Esophagus squamous epithelium (tissue), 5 donors: ENCODE measurements at regions not wholly inside any gene's neighbourhood (a gene's known extent, or its start where the extent isn't known, plus 50 kb on each side); places are given as distances from the start of the nearest gene placed in this dataset.

ENCODE experiments used
- DNase-seq: peaks from one replicate; lab custom pipeline; 2025; lab: John Stamatoyannopoulos, UW
- H3K27ac ChIP-seq, 4 donors: fragments of 200-600 bp; sonication (generic); one replicate each; pipeline ENCODE4 v1.5.1; 2016 to 2019; ENCODE audit warnings: mild to moderate bottlenecking in 1 of 4
- H3K27me3 ChIP-seq, 4 donors: fragments of 200-600 bp; sonication (generic); 1 replicate in 3 of 4; 2 replicates in 1 of 4; pipeline versions ENCODE4 v1.5.1 to v1.6.0; 2017 to 2021; ENCODE audit warnings: antibody characterized with exemption in 1 of 4
- H3K36me3 ChIP-seq, 3 donors: fragments of 200-600 bp; sonication (generic); one replicate each; pipeline ENCODE4 v1.5.1; 2016 to 2019
- H3K4me1 ChIP-seq, 3 donors: fragments of 200-600 bp; sonication (generic); one replicate each; pipeline ENCODE4 v1.5.1; 2017 to 2019
- H3K4me3 ChIP-seq, 4 donors: fragments of 200-600 bp; sonication (generic); 1 replicate in 3 of 4; 2 replicates in 1 of 4; pipeline ENCODE4 v1.5.1; 2016 to 2019; ENCODE audit warnings: mild to moderate bottlenecking in 2 of 4, moderate library complexity in 1 of 4
- H3K9me3 ChIP-seq, 3 donors: fragments of 200-600 bp; sonication (generic); one replicate each; pipeline ENCODE4 v1.5.1; 2016 to 2019
- CTCF ChIP-seq, 6 experiments: fragments of 450-650 bp in 4 of 6; fragments of 200-600 bp in 2 of 6; sonication (generic) in 2 of 6; IDR thresholded peaks; one replicate each; pipeline ENCODE4 v1.5.1; 2016 to 2019; ENCODE audit warnings: antibody characterized with exemption in 6 of 6, mild to moderate bottlenecking in 4 of 6, moderate library complexity in 4 of 6
- POLR2A ChIP-seq, 4 donors: fragments of 450-650 bp; IDR thresholded peaks; one replicate each; pipeline ENCODE4 v1.6.1; 2017; ENCODE audit warnings: antibody characterized with exemption in 4 of 4, mild to moderate bottlenecking in 4 of 4, moderate library complexity in 3 of 4
- WGBS, 2 donors: methylation state at CpG; one replicate each; pipeline ENCODE4 v1.1.5; 2018; 5-methylcytosine and 5-hydroxymethylcytosine counted together
- intact Hi-C: fragments of 100-400 bp; cut with DNase I; formaldehyde crosslinking; loops from one replicate; pipeline ENCODE4 v1.15.0; 2022
- donor health status: DM: yes; HTN: yes; CAD: no.

DNA sequence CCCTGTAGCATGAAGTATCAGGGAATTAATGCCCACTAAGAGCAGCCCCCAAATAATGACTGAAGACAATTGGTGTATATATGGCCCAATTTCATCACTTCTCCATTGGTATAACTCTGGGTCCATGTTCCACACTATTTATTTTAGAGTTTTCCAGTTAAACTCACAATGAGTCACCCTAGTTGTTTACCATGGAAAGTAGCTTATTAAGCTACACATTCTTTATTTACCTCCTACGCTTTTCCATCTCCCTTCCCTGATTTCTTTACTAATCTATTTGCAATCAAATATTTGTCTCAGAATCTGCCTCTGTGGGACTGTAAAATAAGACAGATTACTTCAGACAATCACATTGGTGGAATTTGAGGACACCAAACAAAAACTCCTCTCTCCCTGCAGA lies 655.6 kb downstream of the SORCS1 start:
- intact Hi-C loops: no loop called here
- Histone ChIP-seq H3K27ac (no peak overlapping the region), H3K36me3 (no peaks in the 10 kb centered on the region), H3K4me1 (no peaks in the 10 kb centered on the region), H3K4me3 (no peak overlapping the region), H3K27me3 (no peaks in the 10 kb centered on the region), H3K9me3 (no peaks in the 10 kb centered on the region)
- TF ChIP-seq POLR2A (IDR thresholded peaks at IDR 0.05): no peak
- no peak for TF ChIP-seq CTCF (IDR thresholded peaks at IDR 0.05)
- DNase-seq: no peak
- 76 to 82% methylated on average over 1 of the region's 1 CpG for WGBS, 2 donors

DNA sequence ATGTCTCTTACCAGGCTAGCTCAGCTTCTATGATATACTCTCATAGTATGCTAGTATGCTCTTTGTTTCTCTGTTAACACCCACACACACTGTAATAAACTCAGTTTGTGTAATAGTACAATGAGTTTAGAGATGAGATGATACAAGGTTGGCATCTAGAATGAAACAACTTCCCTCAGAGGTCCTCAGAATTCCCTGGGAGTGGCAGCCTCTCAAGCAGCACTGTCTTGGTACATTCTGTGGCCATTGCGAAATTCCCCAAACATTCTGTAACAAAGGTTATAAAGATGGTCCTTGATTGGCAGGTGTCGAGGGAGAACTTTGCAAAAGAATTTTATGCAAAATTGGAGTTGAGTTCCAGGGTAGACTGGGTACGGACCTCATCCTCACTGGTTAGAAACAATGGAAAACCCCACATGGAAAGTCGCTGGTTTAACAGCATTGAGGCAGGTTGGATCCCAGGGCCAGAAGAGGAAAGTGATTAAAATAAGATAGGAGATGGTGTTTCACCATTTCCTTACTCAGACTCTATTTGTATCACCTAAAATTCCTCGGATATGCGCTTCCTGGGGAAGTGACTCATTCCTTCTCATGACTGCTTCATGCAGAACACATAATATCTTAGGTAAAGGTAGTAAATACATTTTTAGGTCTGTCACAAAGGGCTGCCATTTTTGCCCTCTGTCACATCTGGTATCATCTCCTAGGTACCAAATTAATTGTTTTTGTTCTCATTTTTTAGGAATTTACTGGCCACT lies 657.8 kb downstream of the SORCS1 start:
- H3K36me3 ChIP-seq: no peaks in the 10 kb centered on the region
- WGBS, 2 donors: 60 to 73% methylated on average over 6 of the region's 6 CpGs
- TF ChIP-seq POLR2A (IDR thresholded peaks at IDR 0.05) (no peak), CTCF (IDR thresholded peaks at IDR 0.05) (no peak)
- intact Hi-C loops: no loop called here
- no peak for DNase-seq
- no peak overlapping the region for H3K4me3 ChIP-seq
- no peaks in the 10 kb centered on the region for H3K9me3 ChIP-seq
- H3K27me3 ChIP-seq: no peaks in the 10 kb centered on the region
- no peaks in the 10 kb centered on the region for H3K4me1 ChIP-seq
- H3K27ac ChIP-seq: no peak overlapping the region

- no peak for DNase-seq
- intact Hi-C loops: no loop called here
- no peak for TF ChIP-seq POLR2A (IDR thresholded peaks at IDR 0.05)
- TF ChIP-seq CTCF (IDR thresholded peaks at IDR 0.05): no peak
- H3K36me3 ChIP-seq: no peaks in the 10 kb centered on the region
- H3K4me3 ChIP-seq: no peak overlapping the region
- H3K9me3 ChIP-seq: no peaks in the 10 kb centered on the region
- WGBS, 2 donors: 66 to 67% methylated on average over 6 of the region's 6 CpGs
- H3K27ac ChIP-seq: no peak overlapping the region
- H3K27me3 ChIP-seq: no peaks in the 10 kb centered on the region
- no peaks in the 10 kb centered on the region for H3K4me1 ChIP-seq
These were observed 660.0 kb downstream of the SORCS1 start for GRCh38 chr10:106504536-106504935.

DNA sequence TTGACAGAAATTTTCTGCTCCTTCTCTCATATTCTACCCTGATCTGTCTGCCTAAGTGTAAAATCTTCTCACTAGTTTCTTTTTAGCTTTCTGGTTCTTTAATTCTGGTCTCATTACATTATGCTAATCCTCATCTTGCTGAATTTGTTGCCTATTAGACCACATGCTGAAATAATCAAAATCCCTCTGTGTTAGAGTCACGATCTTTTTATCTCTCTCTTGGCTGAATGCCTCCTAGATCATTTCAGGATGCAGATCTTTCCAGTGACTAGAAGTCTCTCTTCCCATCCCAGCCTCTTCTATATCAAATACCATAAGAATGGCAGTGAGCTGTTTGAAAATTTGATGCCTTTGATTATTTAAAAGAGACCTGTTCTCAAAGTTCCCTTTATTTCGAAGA lies 661.9 kb downstream of the SORCS1 start:
- H3K27me3 ChIP-seq: no peaks in the 10 kb centered on the region
- H3K4me1 ChIP-seq: no peaks in the 10 kb centered on the region

More for the DNA sequence above, 661.9 kb downstream of the SORCS1 start:
- Histone ChIP-seq H3K9me3 (no peaks in the 10 kb centered on the region), H3K27ac (no peak overlapping the region), H3K36me3 (no peaks in the 10 kb centered on the region), H3K4me3 (no peak overlapping the region)
- TF ChIP-seq CTCF (IDR thresholded peaks at IDR 0.05) (no peak), POLR2A (IDR thresholded peaks at IDR 0.05) (no peak)
- intact Hi-C loops: no loop called here
- DNase-seq: no peak
- 44 to 49% methylated on average over 2 of the region's 2 CpGs for WGBS, 2 donors
